GM12891 (cell line): ENCODE measurements at regions not wholly inside any gene's neighbourhood (a gene's known extent, or its start where the extent isn't known, plus 50 kb on each side); places are given as distances from the start of the nearest gene placed in this dataset.

ENCODE experiments used
- POLR2A ChIP-seq: IDR thresholded peaks from 2 replicates; pipeline ENCODE4 v1.6.1; 2011; ENCODE audit warnings: low read depth, low read length, control low read depth
- POLR2AphosphoS5 ChIP-seq: IDR thresholded peaks from 2 replicates; pipeline ENCODE4 v1.6.1; 2011; ENCODE audit warnings: low read depth, low read length, control low read depth
- POU2F2 ChIP-seq: IDR thresholded peaks from 2 replicates; pipeline ENCODE4 v1.6.1; 2011; ENCODE audit warnings: low read depth, mild to moderate bottlenecking, control low read depth, low read length, moderate library complexity
- TAF1 ChIP-seq: IDR thresholded peaks from 2 replicates; pipeline ENCODE4 v1.6.1; 2011; ENCODE audit warnings: low read depth, low read length, control low read depth

DNA sequence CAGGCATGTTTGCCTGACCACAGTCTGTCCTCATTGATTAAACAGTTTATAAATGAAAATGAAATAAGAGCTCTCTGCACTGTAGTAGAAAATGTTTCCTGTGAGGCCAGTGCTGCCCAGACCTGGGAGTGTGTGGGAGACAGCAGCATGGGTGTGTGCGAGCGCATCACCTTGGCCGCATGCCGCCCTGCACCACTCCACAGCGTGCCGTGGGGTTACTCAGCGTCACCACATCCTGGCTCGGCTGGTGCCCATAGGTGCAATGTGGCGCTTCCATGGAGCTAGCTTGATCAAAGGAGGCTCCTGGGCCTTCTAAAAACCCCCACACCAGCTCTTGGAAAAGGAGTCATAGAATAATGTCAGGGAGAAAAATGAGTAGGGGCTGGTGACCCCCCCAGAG lies 76.0 kb upstream of the EPC2 start:
- no peak for TF ChIP-seq POLR2A
- TF ChIP-seq POLR2AphosphoS5: no peak
- no peak for TF ChIP-seq TAF1
- no peak for TF ChIP-seq POU2F2
